ENCODE measurements at regions not wholly inside any gene's neighbourhood (a gene's known extent, or its start where the extent isn't known, plus 50 kb on each side); places are given as distances from the start of the nearest gene placed in this dataset.
"Not testable (repeated sequence)": the region's sequence is repeated elsewhere in the genome, so short reads cannot be mapped to it uniquely, and the experiment has no call there.

DNA sequence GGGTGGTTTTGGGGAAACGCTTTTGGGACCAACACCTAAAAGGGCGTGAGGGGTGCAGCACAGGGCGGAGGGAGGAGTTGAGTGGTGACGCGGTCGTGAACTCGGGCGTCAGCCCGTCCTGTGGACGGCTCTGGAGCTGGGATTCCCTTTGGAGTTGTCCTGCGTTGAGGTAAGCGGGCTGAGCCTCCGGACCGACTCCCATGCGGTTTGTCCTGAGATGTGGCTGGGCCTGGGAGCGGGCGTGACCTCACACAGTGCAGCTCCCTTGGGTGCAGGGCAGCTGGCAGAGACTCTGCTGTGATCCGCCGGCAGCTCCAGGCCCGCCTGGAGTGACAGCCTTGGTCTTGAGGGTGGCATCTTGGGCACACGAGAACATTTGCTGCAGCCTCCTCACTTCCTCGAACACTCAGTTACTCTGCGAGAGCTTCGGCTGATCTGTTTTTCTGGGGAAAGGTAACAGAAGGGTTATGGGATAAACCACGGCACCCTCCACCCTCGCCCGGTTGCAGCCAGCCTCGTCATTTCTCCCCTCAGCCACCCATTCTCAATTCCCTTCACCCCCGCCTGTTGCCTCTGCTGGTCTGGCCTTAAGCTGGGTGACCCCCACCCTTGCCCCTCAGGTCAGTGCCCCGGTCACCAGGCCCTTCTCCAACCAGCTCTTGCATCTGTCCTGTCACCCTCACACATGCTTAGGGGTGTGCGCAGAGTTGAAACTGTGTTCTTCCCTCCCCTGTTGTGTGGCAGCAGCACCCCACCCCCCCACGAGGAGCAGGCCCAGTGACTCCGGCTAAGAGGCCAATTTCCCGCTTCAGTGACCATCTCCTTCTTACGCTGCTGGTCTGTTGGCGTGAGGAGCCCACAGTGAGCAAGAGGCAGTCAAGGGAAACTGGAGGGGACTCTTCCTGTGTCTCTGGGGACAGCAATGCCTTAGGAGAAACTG lies 94.2 kb upstream of the COL5A1 start:
- DNase-seq: no peak

DNA sequence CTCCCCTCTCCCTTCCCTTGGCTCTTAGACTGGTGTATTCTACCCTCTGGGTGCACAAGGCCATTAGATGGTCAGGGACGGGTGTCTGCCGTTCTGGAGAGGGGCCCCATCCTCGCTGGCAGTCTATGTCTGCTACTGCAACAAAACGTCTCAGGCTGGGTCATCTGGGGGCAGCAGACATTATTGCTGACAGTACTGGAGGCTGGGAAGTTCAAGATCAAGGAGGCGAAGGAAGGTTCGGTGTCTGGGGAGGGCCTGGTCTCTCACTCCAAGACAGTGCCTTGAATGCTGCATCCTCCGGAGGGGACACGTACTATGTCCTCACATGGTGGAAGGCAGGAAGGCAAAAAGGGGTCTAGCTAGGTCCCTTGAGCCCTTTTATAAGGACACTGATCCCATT lies 93.4 kb upstream of the COL5A1 start:
- DNase-seq: no peak

DNA sequence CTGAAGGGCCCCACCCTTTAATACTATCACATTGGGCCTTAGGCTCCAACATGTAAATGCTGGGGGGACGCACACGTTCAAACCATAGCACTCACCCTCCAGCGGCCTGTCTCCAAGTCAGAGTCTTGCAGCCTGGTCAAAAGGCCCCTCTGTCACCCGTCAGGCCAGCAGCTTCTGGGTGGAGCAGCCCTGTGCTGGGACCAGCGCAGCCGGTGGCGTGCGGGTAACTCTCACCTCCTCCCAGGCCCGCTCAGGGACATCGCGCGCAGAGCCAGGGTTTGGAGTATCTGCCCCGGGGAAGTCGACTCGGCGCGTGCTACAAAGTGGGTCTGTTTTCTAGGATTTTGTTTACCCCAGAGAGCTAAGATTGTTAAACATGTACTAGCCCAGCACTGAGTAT lies 93.0 kb upstream of the COL5A1 start:
- DNase-seq: no peak

DNA sequence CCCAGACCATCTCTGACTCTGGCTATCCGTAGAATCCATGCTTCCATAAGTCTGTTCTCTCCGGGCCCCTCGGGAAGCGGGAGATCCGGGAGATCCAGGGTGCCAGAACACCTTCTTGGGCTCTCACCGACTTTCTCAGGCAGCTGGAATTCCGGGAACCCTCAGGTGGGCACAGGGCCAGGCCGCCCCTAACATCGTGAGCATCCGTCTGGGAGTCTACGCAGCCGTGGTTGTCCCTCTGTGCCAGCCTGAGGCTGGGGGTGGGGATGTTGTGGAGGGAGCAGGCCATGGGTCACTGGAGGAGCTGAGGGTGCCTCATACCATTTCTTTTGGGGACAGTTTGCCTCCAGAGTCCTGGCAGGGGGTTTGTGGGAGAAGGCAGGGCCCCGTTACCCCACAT lies 92.3 kb upstream of the COL5A1 start:
- DNase-seq: no peak

DNA sequence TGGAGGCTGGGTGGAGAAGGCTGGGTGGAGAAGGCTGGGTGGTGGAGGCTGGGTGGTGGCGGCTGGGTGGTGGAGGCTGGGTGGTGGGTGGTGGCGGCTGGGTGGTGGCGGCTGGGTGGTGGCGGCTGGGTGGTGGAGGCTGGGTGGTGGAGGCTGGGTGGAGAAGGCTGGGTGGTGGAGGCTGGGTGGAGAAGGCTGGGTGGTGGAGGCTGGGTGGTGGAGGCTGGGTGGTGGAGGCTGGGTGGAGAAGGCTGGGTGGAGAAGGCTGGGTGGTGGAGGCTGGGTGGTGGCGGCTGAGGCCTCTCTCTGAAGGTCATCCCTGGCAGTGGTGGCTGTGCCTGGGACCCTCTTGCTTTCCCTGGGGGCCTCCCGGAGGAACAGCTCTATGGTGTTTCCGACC lies 91.5 kb upstream of the COL5A1 start:
- not testable (repeated sequence) for DNase-seq

DNA sequence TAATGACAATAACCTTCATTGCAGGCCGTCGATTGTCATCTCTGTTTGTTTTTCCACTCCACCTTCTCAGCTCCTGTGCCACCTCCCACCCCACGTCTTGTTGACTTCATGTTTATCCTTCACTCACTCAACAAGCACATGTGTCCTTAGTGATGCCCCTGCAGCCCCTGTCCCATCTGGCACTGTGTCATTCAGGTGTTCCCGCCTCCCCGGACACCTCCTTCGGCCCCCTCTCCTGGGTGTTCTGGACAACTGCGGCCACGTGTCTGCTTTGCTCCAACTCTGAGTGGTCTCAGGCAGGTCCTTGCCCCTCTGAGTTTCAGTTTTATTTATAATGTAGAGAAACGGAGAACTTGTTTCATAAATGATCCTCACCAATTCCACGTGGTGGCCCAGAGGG lies 91.0 kb upstream of the COL5A1 start:
- DNase-seq: no peak

GRCh38 chr9:134551176-134551575 lies 90.4 kb upstream of the COL5A1 start:
- DNase-seq: no peak

- DNase-seq: no peak
Measured at GRCh38 chr9:134551644-134552348, 89.8 kb upstream of the COL5A1 start.

DNA sequence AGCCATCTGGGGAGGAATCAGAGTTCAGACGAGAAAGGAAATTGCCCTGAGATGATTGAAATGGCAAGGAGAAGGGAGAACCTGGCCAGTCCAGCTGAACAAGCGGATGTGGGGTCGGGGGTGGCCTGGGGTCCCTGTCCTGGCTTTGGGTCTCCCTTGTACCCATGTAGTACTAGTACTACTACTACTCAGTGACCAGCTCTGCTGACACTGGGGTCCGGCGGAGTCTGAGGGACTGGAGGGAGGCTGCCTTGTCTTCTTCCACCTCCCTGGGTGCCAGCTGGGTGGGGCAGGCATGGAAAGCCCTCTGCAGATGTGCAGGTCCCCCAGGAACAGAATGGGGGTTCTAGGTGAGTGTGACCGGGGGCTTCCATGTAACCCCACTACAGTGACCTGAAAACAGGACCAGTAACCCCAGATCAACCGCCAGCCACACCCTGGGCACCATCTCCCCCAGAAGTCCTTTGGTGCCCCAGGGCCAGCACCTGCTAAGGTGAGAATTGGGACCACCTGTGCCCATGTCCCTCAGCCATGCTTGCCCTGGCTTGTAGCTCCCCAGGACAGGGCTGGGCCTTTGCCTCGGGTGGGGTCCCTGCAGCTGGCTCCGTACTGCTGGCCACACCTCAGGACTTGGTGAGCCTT lies 89.1 kb upstream of the COL5A1 start:
- no peak for DNase-seq

- no peak for DNase-seq
Measured at GRCh38 chr9:134553061-134553891, 88.3 kb upstream of the COL5A1 start.

- no peak for DNase-seq
Measured at GRCh38 chr9:134553996-134554372, 87.6 kb upstream of the COL5A1 start.

GRCh38 chr9:134554373-134555093 lies 87.1 kb upstream of the COL5A1 start:
- DNase-seq: no peak

DNA sequence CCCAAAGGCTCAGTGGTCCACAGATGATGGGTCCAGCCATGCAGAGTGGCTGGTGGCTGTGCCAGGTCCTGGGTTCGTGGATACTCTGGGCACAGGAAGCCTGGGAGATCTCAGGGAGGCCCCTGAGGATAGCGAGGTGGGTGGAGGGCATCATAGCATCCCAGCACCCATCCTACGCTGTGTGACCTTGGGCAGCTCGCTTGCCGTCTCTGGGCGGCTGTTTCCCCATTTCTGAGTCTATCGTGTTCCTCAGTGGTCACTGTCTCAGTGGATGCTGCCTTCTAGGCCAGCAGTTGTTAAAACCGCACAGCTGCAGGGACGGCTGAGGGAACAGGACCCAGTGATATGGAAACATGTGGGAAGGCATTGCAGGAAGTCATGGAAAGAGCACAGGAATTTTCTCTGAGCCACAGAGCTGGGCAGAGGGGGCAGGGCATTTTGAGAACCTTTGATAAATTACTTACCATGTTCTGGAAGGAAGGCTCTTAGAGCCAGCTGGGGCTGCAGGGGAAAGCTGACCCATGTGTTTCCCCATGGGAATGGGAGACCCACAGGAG lies 86.4 kb upstream of the COL5A1 start:
- DNase-seq: no peak

DNA sequence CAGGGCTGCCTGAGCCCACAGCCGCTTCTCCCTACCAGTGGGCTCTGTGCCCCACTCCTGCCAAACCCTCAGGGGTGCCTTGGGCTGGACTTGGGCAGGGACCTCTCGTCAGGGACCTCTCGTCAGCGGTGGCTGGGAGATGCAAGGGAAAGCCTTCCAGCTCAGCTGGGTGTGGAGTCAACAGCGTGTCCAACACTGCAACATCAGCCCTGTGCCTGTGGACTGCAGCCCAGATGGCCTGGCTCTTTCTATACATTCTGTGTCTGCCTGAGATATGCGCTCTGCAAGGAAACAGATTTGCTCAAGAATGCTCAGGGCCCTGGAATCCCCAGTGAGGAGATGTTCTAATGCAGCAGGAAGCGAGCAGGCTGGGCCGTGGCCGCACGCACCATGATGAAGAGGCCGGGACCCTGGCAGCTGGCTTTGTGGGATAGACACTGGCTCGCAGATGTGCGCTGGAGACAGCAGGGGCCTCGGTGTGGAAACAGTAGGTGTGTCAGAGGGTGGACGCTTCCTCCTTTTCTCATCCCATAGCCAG lies 85.0 kb upstream of the COL5A1 start:
- no peak for DNase-seq

DNA sequence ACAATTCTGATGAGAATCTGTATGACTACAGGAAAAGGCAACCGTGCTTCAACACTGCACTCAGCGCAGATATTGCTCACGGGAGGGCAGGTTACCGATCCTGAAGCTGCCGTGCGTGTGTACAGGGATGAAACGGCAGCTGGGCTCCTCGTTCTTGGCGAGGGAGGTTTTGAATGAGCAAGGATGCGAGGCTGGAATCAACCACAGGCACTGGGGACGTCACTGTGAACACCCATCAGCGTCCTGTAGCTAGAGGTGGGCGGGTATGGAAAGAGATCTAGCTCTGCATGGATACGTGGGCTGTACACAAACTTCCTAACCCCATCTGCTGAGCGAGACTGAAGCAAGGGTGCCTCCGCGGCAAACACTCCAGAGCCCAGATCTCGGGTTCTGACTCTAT lies 84.3 kb upstream of the COL5A1 start:
- no peak for DNase-seq

DNA sequence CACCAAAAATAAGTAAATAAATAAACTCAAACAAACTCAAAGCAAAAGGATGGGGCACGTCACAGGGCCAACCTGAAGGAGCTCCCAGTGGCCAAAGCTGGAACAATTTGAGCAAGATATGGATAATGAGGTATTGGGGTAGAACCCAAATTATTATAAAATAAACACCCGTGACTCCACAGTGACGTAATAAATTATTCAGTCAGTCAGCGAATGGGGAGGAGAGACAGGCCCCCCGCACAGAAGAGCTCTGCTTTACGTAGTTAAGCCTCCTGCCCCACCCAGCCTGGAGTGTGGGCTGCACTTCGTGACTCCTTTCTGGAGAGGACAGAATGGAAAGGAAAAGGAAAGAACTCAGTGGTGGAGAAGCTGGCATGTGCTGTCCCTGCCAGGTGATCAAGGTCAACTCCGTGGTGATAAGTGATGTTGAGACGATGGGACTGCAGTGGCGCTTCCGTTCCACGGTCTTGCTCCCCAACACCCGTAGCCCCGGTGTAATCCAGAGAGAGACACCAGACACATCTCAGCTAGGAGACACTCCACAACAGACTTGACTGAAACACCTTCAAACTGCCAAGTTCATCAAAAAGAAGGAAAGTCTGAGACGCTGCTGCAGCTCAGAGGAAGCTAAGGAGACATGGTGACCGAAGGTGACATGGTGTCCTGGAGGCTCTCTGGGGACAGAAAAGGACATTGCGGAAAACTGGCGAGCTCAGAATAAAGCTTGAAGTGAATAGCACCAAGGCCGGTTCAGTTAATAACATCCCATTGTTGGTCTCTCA lies 83.3 kb upstream of the COL5A1 start:
- DNase-seq: no peak

- DNase-seq: no peak
Measured at GRCh38 chr9:134559013-134559412, 82.6 kb upstream of the COL5A1 start.

DNA sequence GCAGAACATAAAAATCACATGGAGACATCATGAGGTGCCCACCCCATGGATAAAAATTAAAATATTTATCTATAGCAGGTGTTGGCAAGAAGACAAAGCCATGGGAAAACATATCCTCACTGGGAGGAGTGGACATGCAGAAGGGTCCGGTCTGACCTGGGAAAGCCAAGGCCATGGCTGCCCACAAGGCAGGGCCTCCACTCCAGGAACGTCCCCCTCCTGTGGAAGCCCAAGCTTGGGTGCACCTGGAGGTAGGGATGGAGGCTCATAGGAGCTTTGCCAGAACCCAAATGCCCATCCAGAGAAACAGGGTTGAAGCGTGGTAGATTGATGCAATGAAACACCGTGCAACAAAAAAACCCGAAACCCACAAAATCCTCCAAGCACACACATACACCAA lies 81.4 kb upstream of the COL5A1 start:
- DNase-seq: no peak

GRCh38 chr9:134560654-134561053 lies 80.9 kb upstream of the COL5A1 start:
- DNase-seq: no peak

DNA sequence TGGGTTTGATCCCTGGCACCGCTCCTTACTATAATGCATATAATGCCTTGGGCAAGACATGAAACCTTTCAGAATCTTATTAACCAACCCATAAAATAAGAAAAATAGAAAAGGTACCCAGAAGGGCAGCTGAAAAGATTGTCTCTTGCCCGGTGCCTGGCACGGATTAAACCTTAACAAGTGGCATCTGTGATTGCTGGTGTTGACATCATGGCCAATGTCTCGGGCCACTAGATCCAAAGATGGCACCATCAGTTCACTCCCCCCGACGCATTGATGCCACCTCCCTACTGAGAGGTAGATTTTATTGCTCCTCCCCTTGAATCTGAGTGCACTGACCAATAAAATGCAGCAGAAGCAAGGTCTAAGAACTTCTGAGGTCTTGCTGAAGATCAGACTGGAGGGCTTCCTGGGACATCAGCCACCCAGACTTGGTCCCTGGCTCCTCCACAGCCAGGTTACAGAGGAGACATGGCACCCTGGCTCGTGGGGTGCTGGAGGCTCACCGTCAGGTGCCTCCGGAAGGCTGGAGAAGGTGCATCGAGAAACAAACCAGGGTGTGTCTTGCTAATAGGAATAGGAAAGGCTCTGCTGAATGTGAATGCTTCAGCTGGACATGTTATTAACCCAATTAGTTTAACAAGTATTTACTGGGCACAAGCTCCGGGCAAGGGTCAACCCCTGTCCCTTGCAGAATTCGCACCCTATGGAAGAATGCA lies 80.0 kb upstream of the COL5A1 start:
- no peak for DNase-seq
